OCI-LY7 (cell line): ENCODE measurements at regions not wholly inside any gene's neighbourhood (a gene's known extent, or its start where the extent isn't known, plus 50 kb on each side); places are given as distances from the start of the nearest gene placed in this dataset.

Source experiments
- CTCF ChIP-seq: fragments of 200-600 bp; sonication (generic); conservative IDR thresholded peaks from 2 replicates; pipeline ENCODE4 v1.5.1; 2014; ENCODE audit warnings: mild to moderate bottlenecking, antibody characterized with exemption, low read length, moderate library complexity, mixed read lengths
- EZH2phosphoT487 ChIP-seq: fragments of 200-600 bp; sonication (generic); IDR thresholded peaks from 2 replicates; pipeline ENCODE4 v1.6.1; 2018; ENCODE audit warnings: low read depth, borderline replicate concordance, mild to moderate bottlenecking, mixed run types, antibody characterized with exemption, low read length, moderate library complexity, mixed read lengths

DNA sequence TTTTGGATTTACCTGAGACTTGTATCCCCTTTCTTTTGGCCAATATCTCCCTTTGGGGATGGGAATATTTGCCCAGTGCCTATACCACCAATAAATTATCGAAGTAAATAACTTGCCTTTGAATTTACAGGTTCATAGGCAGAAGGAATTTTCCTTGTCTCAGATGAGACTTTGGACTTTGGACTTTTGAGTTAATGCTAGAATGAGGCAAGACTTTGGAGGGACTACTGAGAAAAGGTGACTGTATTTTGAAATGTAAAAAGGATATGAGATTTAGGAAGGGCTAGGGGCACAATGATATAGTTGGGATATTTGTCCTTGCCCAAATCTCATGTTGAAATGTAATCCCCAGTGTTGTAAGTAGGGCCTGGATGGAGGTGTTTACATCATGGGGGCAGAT, 384.5 kb upstream of the GHITM start:
- no peak for TF ChIP-seq CTCF
- no peak for TF ChIP-seq EZH2phosphoT487
